Stimulated activated CD8-positive, alpha-beta memory T cell treated with anti-CD3 and anti-CD28 coated beads, Interleukin-4, amount 100 ng/mL, for 24 hours (primary cell): ENCODE measurements at regions not wholly inside any gene's neighbourhood (a gene's known extent, or its start where the extent isn't known, plus 50 kb on each side); places are given as distances from the start of the nearest gene placed in this dataset.
"Not testable (repeated sequence)": the region's sequence is repeated elsewhere in the genome, so short reads cannot be mapped to it uniquely, and the experiment has no call there.

Source experiments
- DNase-seq: peaks from one replicate; pipeline ENCODE4 v3.0.0-alpha.2; 2020; ENCODE audit warnings: low read depth

- DNase-seq = no peak
Measured at GRCh38 chr5:118377420-118377819, 610.9 kb downstream of the DTWD2 start.

DNA sequence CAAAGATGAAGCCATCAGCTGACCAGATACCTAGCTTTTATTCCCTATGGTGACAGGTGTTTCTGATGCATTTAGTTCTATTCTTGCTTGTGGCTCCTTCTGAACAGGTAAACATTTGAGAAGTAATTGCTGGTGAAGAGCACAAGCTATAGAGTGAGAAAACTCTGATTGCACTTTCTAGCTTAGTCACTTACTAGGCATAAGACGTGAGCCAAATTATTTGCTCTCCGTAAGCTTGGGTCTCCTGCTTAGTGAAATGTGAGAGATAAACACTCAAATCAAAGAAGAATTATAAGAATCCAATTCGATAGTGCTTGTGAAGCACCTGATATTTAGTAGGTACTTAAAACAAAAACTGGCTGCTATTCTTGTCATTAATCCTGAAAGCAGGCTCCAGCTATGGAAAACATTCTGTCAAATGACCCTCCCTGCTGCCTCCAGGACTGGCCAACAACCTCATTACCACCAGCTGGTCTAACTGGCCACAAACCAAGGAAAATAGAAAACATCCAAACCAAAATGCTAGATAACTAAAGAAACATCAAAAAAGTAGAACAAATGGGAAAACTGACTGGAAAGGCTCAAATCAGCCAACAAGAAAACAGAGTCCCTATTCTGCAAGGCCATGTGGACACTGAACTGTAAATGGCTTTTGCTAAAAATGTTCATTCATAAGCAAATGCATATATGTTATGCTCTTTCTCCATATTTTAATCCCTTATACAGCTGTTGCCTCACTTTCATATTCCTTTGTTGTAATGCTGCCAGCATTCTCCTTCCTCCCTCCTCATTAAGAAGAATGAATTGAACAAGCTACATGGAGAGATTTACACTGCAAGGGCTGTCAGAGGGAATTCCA is 616.1 kb downstream of the DTWD2 start:
- DNase-seq = no peak

DNA sequence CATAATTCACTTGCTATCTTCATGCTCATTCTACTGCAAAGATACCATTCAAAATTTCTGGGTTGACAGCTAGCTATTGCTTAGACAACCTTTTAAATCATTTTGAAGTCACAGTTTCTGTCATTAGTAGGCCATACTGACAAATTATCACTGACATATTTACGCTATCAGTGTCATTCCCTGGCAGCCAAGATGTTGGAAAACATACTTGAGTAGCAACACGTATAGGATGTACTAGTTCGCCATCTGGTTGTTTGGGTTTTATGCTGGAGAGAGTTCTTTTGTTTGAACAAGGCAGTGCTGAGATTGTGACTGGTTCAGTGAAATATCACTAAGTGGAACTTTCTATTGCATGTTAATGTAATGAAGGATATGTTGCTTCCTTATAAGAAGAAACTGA is 621.9 kb downstream of the DTWD2 start:
- DNase-seq = no peak

GRCh38 chr5:118365718-118366117 is 622.6 kb downstream of the DTWD2 start:
- no peak for DNase-seq

DNA sequence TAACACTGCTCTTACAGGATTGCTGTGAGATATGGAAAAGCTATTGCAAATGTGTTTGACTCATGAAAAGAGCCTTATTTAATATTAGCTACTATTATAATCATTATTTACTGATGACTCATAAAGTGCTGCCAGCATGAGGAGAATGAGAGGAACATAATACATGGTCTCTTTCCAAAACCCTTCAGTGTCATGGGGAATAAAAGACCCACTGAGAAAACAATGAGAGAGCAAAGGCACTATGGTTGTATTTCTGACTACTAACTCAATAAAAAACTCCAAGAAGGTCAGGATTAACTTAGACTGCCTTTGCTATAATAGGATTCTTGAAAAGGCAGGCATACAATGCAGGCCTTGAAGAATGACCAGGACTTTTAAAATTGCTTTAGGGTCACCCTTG is 633.5 kb downstream of the DTWD2 start:
- no peak for DNase-seq

- no peak for DNase-seq
Measured at GRCh38 chr5:118353970-118354369, 634.4 kb downstream of the DTWD2 start.

DNA sequence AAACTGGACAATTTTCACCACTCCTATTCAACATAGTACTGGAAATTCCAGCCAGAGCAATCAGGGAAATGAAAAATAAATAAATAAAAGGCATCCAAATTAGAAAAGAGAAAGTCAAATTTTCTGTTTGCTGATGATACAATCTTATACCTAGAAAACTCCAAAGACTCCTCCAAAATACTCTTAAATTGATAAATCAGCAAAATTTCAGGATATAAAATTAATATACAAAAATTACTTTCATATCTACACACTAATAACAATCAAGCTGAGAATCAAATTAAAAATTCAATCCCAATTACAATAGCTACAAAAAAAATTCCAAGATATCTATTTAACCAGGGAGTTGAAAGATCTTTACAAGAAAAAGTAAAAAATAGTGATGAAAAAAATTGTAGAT is 651.9 kb downstream of the DTWD2 start:
- no peak for DNase-seq

DNA sequence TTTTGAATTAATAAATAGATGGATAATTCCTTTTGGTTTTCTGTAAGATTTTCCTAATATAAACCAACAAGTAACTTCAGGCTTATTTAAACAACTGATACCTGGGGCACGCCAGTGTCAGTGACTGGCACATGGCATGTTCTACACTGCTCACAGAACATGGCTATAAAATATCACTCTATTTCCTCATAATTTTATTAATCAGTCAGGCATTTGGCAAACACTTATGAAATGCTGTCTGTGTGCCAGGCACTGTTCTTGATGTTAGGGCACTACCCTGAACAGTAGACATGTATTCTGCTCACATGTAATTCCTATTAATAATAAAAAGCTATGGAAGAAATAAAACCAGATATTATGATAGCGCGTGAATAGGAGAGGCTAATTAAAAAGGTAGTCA is 661.0 kb downstream of the DTWD2 start:
- DNase-seq = no peak

DNA sequence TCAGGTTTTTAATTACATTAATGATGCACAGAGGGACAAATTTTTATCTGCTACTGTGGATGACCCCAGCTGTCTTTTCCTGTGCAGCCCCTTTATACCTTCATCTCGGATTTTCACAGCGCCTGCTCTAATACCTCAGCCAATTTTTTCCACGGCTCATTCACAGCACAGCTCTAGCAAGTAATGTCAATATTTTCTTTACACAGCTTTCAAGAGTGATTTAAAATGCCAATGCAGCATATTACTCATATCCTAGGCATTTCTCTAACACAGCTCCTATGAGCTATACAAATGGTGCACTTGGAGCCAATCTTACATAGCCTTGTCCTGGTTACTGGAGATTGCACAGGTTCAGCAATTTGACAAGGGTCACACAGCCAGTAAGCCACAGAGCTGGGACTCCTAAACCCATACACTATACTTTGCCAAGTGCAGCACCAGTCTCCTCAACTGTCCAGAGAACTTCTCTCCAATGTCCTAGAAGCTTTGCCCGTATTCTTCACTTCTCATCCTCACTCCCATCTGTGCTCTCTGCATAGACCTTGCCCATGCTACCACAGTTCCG is 661.8 kb downstream of the DTWD2 start:
- no peak for DNase-seq

DNA sequence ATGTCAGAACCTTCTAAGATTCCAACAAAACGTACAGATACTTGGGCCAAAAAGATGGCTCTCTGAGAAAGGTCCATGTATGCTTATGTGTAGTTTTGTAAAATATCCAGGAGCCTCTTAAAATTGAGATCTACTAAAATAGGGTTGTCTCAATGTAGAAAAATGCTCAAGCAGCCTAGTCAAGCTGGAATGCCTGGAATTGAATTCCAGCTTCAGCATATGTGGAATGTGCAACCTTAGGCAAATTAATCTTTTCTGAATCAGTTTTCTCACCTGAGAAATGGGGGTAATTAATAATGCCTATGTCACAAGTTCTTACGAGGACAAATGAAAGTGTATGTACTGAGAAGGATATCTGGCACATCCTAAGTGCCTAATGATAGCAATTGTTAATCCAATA is 662.4 kb downstream of the DTWD2 start:
- no peak for DNase-seq

DNA sequence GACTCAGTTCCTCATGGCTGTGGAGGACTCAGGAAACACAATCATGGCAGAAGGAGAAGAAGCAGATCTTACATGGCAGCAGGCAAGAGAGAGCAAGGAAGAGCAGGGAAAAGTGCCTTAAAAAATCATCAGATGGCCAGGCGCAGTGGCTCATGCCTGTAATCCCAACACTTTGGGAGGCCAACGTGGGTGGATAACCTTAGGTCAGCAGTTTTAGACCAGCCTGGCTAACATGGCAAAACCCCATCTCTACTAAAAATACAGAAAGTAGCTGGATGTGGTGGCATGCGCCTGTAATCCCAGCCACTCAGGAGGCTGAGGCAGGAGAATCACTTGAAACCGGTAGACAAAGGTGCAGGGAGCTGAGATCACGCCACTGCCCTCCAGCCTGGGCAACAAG is 664.6 kb downstream of the DTWD2 start:
- not testable (repeated sequence) for DNase-seq

- no peak for DNase-seq
Measured at GRCh38 chr5:118321081-118321480, 667.3 kb downstream of the DTWD2 start.

GRCh38 chr5:118320121-118320520 is 668.2 kb downstream of the DTWD2 start:
- no peak for DNase-seq

GRCh38 chr5:118314931-118315330 is 673.4 kb downstream of the DTWD2 start:
- no peak for DNase-seq

DNA sequence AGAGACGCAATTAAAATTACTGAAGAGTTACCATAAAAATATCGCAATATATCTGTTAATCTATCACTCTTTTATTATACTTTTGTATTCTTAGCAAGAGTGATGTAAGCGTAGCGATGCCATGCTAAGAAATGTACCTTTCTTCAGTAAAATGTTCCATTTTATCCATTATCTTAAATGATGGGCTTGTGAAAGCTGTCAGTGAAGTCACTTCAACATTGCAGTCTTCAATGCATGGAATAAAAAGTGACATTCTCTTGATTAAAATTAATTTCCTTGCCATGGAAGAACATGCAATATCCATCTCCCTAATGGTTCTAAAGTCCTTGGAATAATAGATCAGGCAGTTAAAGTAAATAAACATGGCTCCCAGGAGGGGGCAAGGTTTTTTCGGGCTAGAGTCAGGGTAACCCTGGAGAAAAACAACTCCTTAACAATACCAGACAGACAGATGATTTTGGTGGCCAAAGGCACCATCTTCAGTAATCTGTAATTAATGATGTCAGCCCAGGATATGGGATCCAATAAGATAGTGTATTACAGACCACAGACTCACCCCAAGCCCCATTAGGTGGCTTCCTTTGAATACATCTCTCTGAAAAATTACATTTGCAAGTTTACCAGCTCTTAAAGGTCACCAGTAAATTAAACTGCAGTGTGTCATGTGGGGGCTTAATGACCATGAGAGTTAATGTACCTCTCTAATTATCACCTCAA is 677.1 kb downstream of the DTWD2 start:
- no peak for DNase-seq

- no peak for DNase-seq
Measured at GRCh38 chr5:118310401-118310800, 677.9 kb downstream of the DTWD2 start.

- DNase-seq = no peak
Measured at GRCh38 chr5:118303296-118303695, 685.1 kb downstream of the DTWD2 start.

- DNase-seq = no peak
Measured at GRCh38 chr5:118302786-118303185, 685.6 kb downstream of the DTWD2 start.

GRCh38 chr5:118301696-118302095 is 686.7 kb downstream of the DTWD2 start:
- no peak for DNase-seq

DNA sequence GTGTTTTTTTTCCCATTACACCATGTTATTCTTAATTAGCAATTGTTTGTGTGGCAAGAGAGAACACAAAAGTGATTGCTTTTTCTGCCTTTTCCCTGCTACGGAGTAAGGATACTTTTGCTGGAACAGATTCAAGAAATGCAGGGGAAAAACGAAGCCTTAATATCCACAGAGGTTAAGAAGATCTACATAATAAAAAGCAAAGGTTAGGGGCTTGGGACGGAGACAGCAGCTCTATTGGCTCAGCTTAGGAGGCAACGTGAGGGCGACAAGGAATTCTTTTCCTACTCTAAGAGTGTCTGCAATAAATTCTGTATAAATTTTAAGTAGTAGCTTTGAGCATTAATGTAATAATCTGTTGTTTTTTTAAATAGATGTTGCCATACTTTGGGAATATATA is 693.3 kb downstream of the DTWD2 start:
- no peak for DNase-seq

GRCh38 chr5:118293378-118293777 is 695.0 kb downstream of the DTWD2 start:
- no peak for DNase-seq

GRCh38 chr5:118290204-118290603 is 698.1 kb downstream of the DTWD2 start:
- no peak for DNase-seq

DNA sequence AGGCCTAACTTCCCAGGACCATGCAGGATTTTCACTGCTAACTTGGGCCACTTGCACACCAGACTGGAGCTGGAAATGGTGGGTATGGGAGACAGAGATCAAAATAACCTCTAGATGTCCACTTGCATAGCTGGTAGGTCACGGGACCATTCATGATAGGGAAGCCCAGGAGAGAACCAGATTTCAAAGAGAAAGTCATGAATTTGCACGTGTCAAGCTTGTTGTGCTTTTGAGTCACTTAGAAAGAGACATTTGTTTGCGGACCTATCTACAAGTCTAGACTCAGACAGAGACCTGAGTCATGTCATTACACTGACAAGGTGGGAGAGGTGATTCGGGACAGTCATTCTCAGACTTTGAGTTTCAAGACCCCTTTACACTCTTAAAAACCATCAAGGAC is 704.1 kb downstream of the DTWD2 start:
- not testable (repeated sequence) for DNase-seq
